HUES64 (cell line): ENCODE measurements at regions not wholly inside any gene's neighbourhood (a gene's known extent, or its start where the extent isn't known, plus 50 kb on each side); places are given as distances from the start of the nearest gene placed in this dataset.

ENCODE experiments used
- H3K27ac ChIP-seq: 2 replicates; pipeline ENCODE4 v1.7.0; 2013; ENCODE audit warnings: low read depth, low read length, inconsistent platforms
- H3K27me3 ChIP-seq: 2 replicates; pipeline ENCODE4 v1.6.1; 2013; ENCODE audit warnings: mild to moderate bottlenecking, low read length; ENCODE audit not compliant: insufficient read depth
- H3K36me3 ChIP-seq: 2 replicates; pipeline ENCODE4 v1.6.1; 2013; ENCODE audit warnings: mild to moderate bottlenecking, low read length; ENCODE audit not compliant: insufficient read depth
- H3K4me1 ChIP-seq: 2 replicates; pipeline ENCODE4 v1.6.1; 2013; ENCODE audit warnings: mild to moderate bottlenecking, low read length, moderate library complexity; ENCODE audit not compliant: insufficient read depth
- H3K4me3 ChIP-seq: 2 replicates; pipeline ENCODE4 v1.5.1; 2013; ENCODE audit warnings: mild to moderate bottlenecking, low read length, moderate library complexity
- H3K9ac ChIP-seq: 2 replicates; pipeline ENCODE4 v1.6.1; 2013; ENCODE audit warnings: mild to moderate bottlenecking, low read depth, low read length
- H3K9me3 ChIP-seq: 2 replicates; pipeline ENCODE4 v1.6.1; 2013; ENCODE audit warnings: low read depth, low read length; ENCODE audit not compliant: insufficient read depth
- WGBS: fragments of 150-250, 120-280 bp; methylation state at CpG from one replicate; pipeline ENCODE4 v1.1.7; 2013; ENCODE audit warnings: missing lambda C conversion rate; 5-methylcytosine and 5-hydroxymethylcytosine counted together

GRCh38 chr18:78637442-78638402, 341.9 kb upstream of the SALL3 start:
- WGBS = 94% methylated on average over 70 of the region's 70 CpGs
- H3K27me3 ChIP-seq = no peaks in the 10 kb centered on the region
- H3K36me3 ChIP-seq = no peaks in the 10 kb centered on the region
- H3K9ac ChIP-seq = no peak overlapping the region
- H3K4me3 ChIP-seq = no peak overlapping the region
- peaks cover 3% of the 10 kb centered on the region for H3K4me1 ChIP-seq
- no peak overlapping the region for H3K27ac ChIP-seq
- H3K9me3 ChIP-seq = no peaks in the 10 kb centered on the region

GRCh38 chr18:78639006-78639950, 340.3 kb upstream of the SALL3 start:
- H3K27ac ChIP-seq = no peak overlapping the region
- no peak overlapping the region for H3K9ac ChIP-seq
- no peaks in the 10 kb centered on the region for H3K9me3 ChIP-seq
- H3K36me3 ChIP-seq = no peaks in the 10 kb centered on the region
- no peaks in the 10 kb centered on the region for H3K27me3 ChIP-seq
- WGBS = 90% methylated on average over 23 of the region's 23 CpGs
- H3K4me1 ChIP-seq = peaks cover 5% of the 10 kb centered on the region
- H3K4me3 ChIP-seq = no peak overlapping the region

- Histone ChIP-seq H3K27ac (no peak overlapping the region), H3K27me3 (no peaks in the 10 kb centered on the region), H3K36me3 (no peaks in the 10 kb centered on the region), H3K4me1 (peaks cover 5% of the 10 kb centered on the region), H3K4me3 (no peak overlapping the region), H3K9me3 (no peaks in the 10 kb centered on the region), H3K9ac (no peak overlapping the region)
- WGBS = 69% methylated on average over 7 of the region's 8 CpGs
These were observed 339.2 kb upstream of the SALL3 start for GRCh38 chr18:78640246-78640995.

- Histone ChIP-seq H3K9ac (no peak overlapping the region), H3K36me3 (no peaks in the 10 kb centered on the region), H3K27me3 (no peaks in the 10 kb centered on the region), H3K27ac (no peak overlapping the region), H3K4me3 (no peak overlapping the region), H3K4me1 (peaks cover 5% of the 10 kb centered on the region), H3K9me3 (no peaks in the 10 kb centered on the region)
- WGBS = 89% methylated on average over 3 of the region's 3 CpGs
These were observed 337.9 kb upstream of the SALL3 start for GRCh38 chr18:78641689-78642231.

GRCh38 chr18:78642296-78642951, 337.2 kb upstream of the SALL3 start:
- no peaks in the 10 kb centered on the region for H3K36me3 ChIP-seq
- no peak overlapping the region for H3K4me3 ChIP-seq
- H3K9me3 ChIP-seq = no peaks in the 10 kb centered on the region
- H3K4me1 ChIP-seq = peaks cover 5% of the 10 kb centered on the region
- no peak overlapping the region for H3K27ac ChIP-seq
- H3K27me3 ChIP-seq = no peaks in the 10 kb centered on the region
- WGBS = 88% methylated on average over 11 of the region's 11 CpGs
- no peak overlapping the region for H3K9ac ChIP-seq

- no peak overlapping the region for H3K9ac ChIP-seq
- no peak overlapping the region for H3K27ac ChIP-seq
- peaks cover 5% of the 10 kb centered on the region for H3K4me1 ChIP-seq
- WGBS = 70% methylated on average over 1 of the region's 4 CpGs
- no peaks in the 10 kb centered on the region for H3K36me3 ChIP-seq
- H3K9me3 ChIP-seq = no peaks in the 10 kb centered on the region
- H3K4me3 ChIP-seq = no peak overlapping the region
- no peaks in the 10 kb centered on the region for H3K27me3 ChIP-seq
These were observed 336.6 kb upstream of the SALL3 start for GRCh38 chr18:78643004-78643403.

- no peaks in the 10 kb centered on the region for H3K27me3 ChIP-seq
- peaks cover 5% of the 10 kb centered on the region for H3K4me1 ChIP-seq
- 96% methylated on average over 14 of the region's 14 CpGs for WGBS
These were observed 335.6 kb upstream of the SALL3 start for GRCh38 chr18:78643981-78644380.

GRCh38 chr18:78645216-78645615, 334.4 kb upstream of the SALL3 start:
- no peak overlapping the region for H3K27ac ChIP-seq
- no peak overlapping the region for H3K9ac ChIP-seq
- H3K9me3 ChIP-seq = no peaks in the 10 kb centered on the region
- no peaks in the 10 kb centered on the region for H3K36me3 ChIP-seq
- H3K4me1 ChIP-seq = peaks cover 5% of the 10 kb centered on the region
- WGBS = 97% methylated on average over 20 of the region's 20 CpGs
- no peak overlapping the region for H3K4me3 ChIP-seq
- H3K27me3 ChIP-seq = no peaks in the 10 kb centered on the region

More at GRCh38 chr18:78643981-78644380, 335.6 kb upstream of the SALL3 start:
- H3K9ac ChIP-seq = no peak overlapping the region
- no peaks in the 10 kb centered on the region for H3K36me3 ChIP-seq
- H3K4me3 ChIP-seq = no peak overlapping the region
- no peaks in the 10 kb centered on the region for H3K9me3 ChIP-seq
- H3K27ac ChIP-seq = no peak overlapping the region

GRCh38 chr18:78647018-78647417, 332.6 kb upstream of the SALL3 start:
- peaks cover 5% of the 10 kb centered on the region; the same call in 1 of the 2 replicates for H3K4me1 ChIP-seq
- no peaks in the 10 kb centered on the region for H3K27me3 ChIP-seq
- peaks cover 4% of the 10 kb centered on the region for H3K9me3 ChIP-seq
- H3K27ac ChIP-seq = no peak overlapping the region
- no peaks in the 10 kb centered on the region for H3K36me3 ChIP-seq
- H3K9ac ChIP-seq = no peak overlapping the region
- WGBS = 92% methylated on average over 4 of the region's 4 CpGs
- no peak overlapping the region for H3K4me3 ChIP-seq

- no peaks in the 10 kb centered on the region for H3K27me3 ChIP-seq
- H3K4me3 ChIP-seq = no peak overlapping the region
- peaks cover 17% of the 10 kb centered on the region for H3K9me3 ChIP-seq
- H3K36me3 ChIP-seq = no peaks in the 10 kb centered on the region
- no peaks in the 10 kb centered on the region for H3K4me1 ChIP-seq
- WGBS = 95% methylated on average over 10 of the region's 10 CpGs
- H3K9ac ChIP-seq = no peak overlapping the region
- H3K27ac ChIP-seq = no peak overlapping the region
These were observed 330.2 kb upstream of the SALL3 start for GRCh38 chr18:78649421-78649820.
